Esophagus muscularis mucosa (tissue), 4 donors: ENCODE measurements at regions not wholly inside any gene's neighbourhood (a gene's known extent, or its start where the extent isn't known, plus 50 kb on each side); places are given as distances from the start of the nearest gene placed in this dataset.
A peak's percentile ranks its signal among the peaks of the same experiment; 100 is the strongest.

Experiments
- DNase-seq: peaks from one replicate; pipeline ENCODE4 v3.0.0-alpha.2; 2017; ENCODE audit errors: extremely low spot score
- H3K27ac ChIP-seq, 4 donors: fragments of 200-600 bp; sonication (generic); replicated peaks in 1 of 4; 1 replicate in 3 of 4; 2 replicates in 1 of 4; pipeline ENCODE4 v1.5.1; 2016 to 2019; ENCODE audit warnings: mild to moderate bottlenecking in 1 of 4
- H3K27me3 ChIP-seq, 4 donors: fragments of 200-600 bp; sonication (generic); one replicate each; pipeline versions ENCODE4 v1.5.1 to v1.6.0; 2016 to 2019
- H3K36me3 ChIP-seq, 4 donors: fragments of 200-600 bp; sonication (generic); one replicate each; pipeline ENCODE4 v1.5.1; 2016 to 2019
- H3K4me1 ChIP-seq, 4 donors: fragments of 200-600 bp; sonication (generic); one replicate each; pipeline ENCODE4 v1.5.1; 2016 to 2019
- H3K4me3 ChIP-seq, 4 donors: fragments of 200-600 bp; sonication (generic); 1 replicate in 2 of 4; 2 replicates in 2 of 4; pipeline ENCODE4 v1.5.1; 2016 to 2019; ENCODE audit warnings: mild to moderate bottlenecking in 4 of 4, moderate library complexity in 1 of 4
- H3K9me3 ChIP-seq, 4 donors: fragments of 200-600 bp; sonication (generic); 1 replicate in 3 of 4; 2 replicates in 1 of 4; pipeline ENCODE4 v1.5.1; 2016 to 2019
- EP300 ChIP-seq: sonication (generic); formaldehyde crosslinking; IDR thresholded peaks from one replicate; pipeline ENCODE4 v1.6.1; 2017; ENCODE audit warnings: antibody characterized with exemption
- POLR2A ChIP-seq: fragments of 450-650 bp; IDR thresholded peaks from one replicate; pipeline ENCODE4 v1.6.1; 2017; ENCODE audit warnings: antibody characterized with exemption, moderate library complexity, mild to moderate bottlenecking, low read depth
- POLR2AphosphoS5 ChIP-seq, 2 donors: sonication (generic); formaldehyde crosslinking; IDR thresholded peaks; one replicate each; pipeline ENCODE4 v1.6.1; 2017; ENCODE audit warnings: antibody characterized with exemption in 2 of 2
- WGBS: methylation state at CpG from one replicate; pipeline ENCODE4 v1.1.5; 2018; 5-methylcytosine and 5-hydroxymethylcytosine counted together
- intact Hi-C: fragments of 100-400 bp; cut with DNase I; formaldehyde crosslinking; loops from one replicate; pipeline ENCODE4 v1.15.1; 2023
- TF ChIP-seq, protein P1 (sequence below), 3 experiments: fragments of 200-600 bp in 2 of 3; fragments of 450-650 bp in 1 of 3; sonication (generic) in 2 of 3; IDR thresholded peaks; one replicate each; pipeline ENCODE4 v1.5.1; 2017 to 2019; ENCODE audit warnings: antibody characterized with exemption in 3 of 3, mild to moderate bottlenecking in 2 of 3, moderate library complexity in 1 of 3

- 68% methylated on average over 4 of the region's 4 CpGs for WGBS
- Histone ChIP-seq H3K27me3 (no peaks in the 10 kb centered on the region), H3K27ac (no peak overlapping the region), H3K9me3 (no peaks in the 10 kb centered on the region), H3K36me3 (no peaks in the 10 kb centered on the region), H3K4me1 (no peaks in the 10 kb centered on the region), H3K4me3 (no peak overlapping the region)
- TF ChIP-seq EP300 (no peak), POLR2A (no peak), POLR2AphosphoS5 (IDR thresholded peaks at IDR 0.05) (no peak)
- TF ChIP-seq, protein P1, sequence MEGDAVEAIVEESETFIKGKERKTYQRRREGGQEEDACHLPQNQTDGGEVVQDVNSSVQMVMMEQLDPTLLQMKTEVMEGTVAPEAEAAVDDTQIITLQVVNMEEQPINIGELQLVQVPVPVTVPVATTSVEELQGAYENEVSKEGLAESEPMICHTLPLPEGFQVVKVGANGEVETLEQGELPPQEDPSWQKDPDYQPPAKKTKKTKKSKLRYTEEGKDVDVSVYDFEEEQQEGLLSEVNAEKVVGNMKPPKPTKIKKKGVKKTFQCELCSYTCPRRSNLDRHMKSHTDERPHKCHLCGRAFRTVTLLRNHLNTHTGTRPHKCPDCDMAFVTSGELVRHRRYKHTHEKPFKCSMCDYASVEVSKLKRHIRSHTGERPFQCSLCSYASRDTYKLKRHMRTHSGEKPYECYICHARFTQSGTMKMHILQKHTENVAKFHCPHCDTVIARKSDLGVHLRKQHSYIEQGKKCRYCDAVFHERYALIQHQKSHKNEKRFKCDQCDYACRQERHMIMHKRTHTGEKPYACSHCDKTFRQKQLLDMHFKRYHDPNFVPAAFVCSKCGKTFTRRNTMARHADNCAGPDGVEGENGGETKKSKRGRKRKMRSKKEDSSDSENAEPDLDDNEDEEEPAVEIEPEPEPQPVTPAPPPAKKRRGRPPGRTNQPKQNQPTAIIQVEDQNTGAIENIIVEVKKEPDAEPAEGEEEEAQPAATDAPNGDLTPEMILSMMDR (IDR thresholded peaks at IDR 0.05) = no peak
- no peak for DNase-seq
- intact Hi-C loops = no loop called here
Observed at GRCh38 chr7:48992816-48993215, 68.5 kb downstream of the CDC14C start.

- DNase-seq = no peak
- Histone ChIP-seq H3K36me3 (no peaks in the 10 kb centered on the region), H3K4me1 (no peaks in the 10 kb centered on the region), H3K27ac (no peak overlapping the region), H3K9me3 (no peaks in the 10 kb centered on the region), H3K4me3 (no peak overlapping the region), H3K27me3 (no peaks in the 10 kb centered on the region)
- intact Hi-C loops = no loop called here
- TF ChIP-seq, protein P1 (IDR thresholded peaks at IDR 0.05) = peak in 1 of 3 experiments; percentile 14
- TF ChIP-seq POLR2A (no peak), EP300 (no peak)
- WGBS = 13% methylated on average over 1 of the region's 1 CpG
Observed at GRCh38 chr7:49001610-49002033, 77.3 kb downstream of the CDC14C start.

GRCh38 chr7:49010717-49011116 is 86.4 kb downstream of the CDC14C start:
- no peaks in the 10 kb centered on the region for H3K36me3 ChIP-seq
- no peaks in the 10 kb centered on the region for H3K4me1 ChIP-seq
- no peak overlapping the region for H3K27ac ChIP-seq
- no peak overlapping the region for H3K4me3 ChIP-seq
- no peak for TF ChIP-seq POLR2AphosphoS5 (IDR thresholded peaks at IDR 0.05)
- TF ChIP-seq POLR2A = no peak
- no peak for TF ChIP-seq EP300
- TF ChIP-seq, protein P1 (IDR thresholded peaks at IDR 0.05) = no peak
- intact Hi-C loops = no loop called here
- H3K9me3 ChIP-seq = no peaks in the 10 kb centered on the region
- no peaks in the 10 kb centered on the region for H3K27me3 ChIP-seq
- 70% methylated on average over 2 of the region's 2 CpGs for WGBS
- no peak for DNase-seq

- no peak overlapping the region for H3K4me3 ChIP-seq
- no peak for DNase-seq
- H3K4me1 ChIP-seq = no peaks in the 10 kb centered on the region
- WGBS = 80% methylated on average over 3 of the region's 4 CpGs
- intact Hi-C loops = no loop called here
- H3K9me3 ChIP-seq = no peaks in the 10 kb centered on the region
- no peak overlapping the region for H3K27ac ChIP-seq
- TF ChIP-seq EP300 = no peak
- no peaks in the 10 kb centered on the region for H3K36me3 ChIP-seq
- H3K27me3 ChIP-seq = no peaks in the 10 kb centered on the region
Observed at GRCh38 chr7:49014870-49015269, 90.5 kb downstream of the CDC14C start.

DNA sequence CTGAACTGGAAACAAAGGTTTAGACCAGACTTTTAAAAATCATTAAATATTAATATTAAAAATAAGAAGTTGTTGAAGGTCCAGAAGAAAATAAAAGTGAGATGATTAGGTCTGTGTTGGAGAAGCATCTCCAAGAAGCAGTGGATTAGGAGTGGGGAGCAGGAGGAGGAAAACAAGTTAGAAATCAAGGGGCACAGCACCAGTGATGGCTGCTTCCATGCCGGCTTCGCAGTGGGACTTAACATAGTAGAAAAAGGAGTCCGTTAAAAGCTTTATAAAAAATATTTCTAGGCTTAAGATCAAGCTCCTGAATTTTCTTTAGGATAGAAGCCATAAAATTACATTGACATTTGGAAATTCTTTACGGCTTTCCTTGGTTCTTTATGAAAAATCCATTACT is 95.8 kb downstream of the CDC14C start:
- no peaks in the 10 kb centered on the region for H3K4me1 ChIP-seq
- DNase-seq = no peak
- no peak overlapping the region for H3K4me3 ChIP-seq
- TF ChIP-seq, protein P1 (IDR thresholded peaks at IDR 0.05) = no peak
- TF ChIP-seq POLR2AphosphoS5 (IDR thresholded peaks at IDR 0.05) = no peak
- TF ChIP-seq POLR2A = no peak
- TF ChIP-seq EP300 = no peak
- intact Hi-C loops = no loop called here
- H3K9me3 ChIP-seq = no peaks in the 10 kb centered on the region
- no peaks in the 10 kb centered on the region for H3K27me3 ChIP-seq
- H3K27ac ChIP-seq = no peak overlapping the region
- no peaks in the 10 kb centered on the region for H3K36me3 ChIP-seq
- WGBS = 61% methylated on average over 4 of the region's 4 CpGs
